ENCODE measurements at regions not wholly inside any gene's neighbourhood (a gene's known extent, or its start where the extent isn't known, plus 50 kb on each side); places are given as distances from the start of the nearest gene placed in this dataset.

DNA sequence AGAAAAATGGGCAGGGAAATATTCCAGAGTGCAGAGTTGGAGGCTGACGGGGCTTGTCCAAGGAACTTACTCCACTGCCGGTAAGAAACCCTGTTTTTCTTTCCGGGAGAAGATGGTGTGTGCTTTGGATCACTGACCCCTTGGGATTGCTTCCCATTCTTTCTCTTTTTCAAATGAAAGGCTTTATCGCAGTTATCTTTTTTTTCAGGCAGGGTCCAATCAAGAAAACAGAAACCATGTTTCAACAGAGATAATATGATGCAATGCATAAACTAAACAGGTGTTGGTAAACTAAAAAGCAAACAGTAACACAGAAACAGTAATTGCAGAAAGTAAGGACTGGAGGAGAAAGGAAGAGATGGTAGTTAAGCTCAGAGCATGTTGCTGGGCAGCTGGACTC lies 145.1 kb downstream of the LYPLAL1 start:
- DNase-seq (ENCODE audit: low read depth, low spot score), result no peak

DNA sequence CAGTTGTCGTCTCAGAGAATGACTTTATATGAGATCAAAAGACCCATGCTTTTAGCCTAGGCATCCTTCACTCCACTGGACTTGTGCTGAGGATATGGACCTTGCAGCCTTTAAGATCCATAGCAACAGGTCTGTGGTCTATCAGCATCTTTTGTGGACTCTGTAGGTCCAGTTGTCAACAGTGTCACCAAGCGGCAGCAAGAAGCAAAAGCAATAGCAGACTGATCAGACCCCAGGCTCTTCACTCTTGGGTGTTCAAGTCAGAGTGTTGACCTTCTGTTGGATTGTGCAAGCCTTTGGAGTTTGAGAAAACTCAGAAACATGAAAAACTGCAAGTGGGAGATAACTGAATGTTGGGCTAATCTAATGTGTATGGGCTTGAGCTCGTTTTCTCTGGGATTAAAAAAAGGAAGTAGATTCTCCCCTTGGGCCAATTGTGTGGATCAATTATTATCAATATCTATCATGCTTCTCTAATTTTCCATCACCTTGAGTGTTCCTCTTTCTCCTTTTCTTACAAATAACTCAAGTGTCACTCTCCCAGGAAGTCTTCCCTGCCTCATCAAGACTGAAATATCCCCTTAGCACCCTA lies 144.2 kb downstream of the LYPLAL1 start:
- DNase-seq (ENCODE audit: low read depth, low spot score), result no peak

DNA sequence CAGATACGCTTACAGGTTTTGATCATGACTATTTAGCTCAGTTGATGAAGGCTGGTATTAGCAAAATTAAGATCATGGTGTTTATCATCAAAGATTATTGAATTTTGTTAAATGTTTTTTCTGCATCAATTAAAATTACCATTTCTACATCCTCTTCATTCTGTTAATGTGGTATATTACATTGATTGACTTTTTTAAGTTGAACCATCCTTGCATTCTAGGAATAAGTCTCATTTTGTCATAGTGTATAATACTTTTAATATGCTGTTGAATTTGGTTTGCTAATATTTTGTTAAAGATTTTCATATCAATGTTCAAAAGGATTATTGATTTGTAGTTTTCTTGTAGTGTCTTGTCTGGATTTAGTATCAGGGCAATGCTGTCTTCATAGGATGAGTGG lies 142.4 kb downstream of the LYPLAL1 start:
- no peak for DNase-seq (ENCODE audit: low read depth, low spot score)

DNA sequence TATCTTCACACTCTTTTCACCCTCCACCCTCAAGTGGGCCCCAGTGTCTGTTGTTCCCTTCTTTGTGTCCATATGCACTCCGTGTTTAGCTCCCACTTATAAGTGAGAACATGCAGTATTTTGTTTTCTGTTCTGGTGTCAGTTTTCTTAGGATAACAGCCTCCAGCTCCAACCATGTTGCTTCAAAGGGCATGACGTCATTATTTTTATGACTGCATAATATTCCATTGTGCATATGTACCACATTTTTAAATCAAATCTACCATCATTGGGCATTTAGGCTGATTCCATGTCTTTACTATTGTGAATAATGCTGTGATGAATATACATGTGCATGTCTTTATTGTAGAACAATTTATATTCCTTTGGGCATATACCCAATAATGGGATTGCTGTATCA lies 140.3 kb downstream of the LYPLAL1 start:
- no peak for DNase-seq (ENCODE audit: low read depth, low spot score)

DNA sequence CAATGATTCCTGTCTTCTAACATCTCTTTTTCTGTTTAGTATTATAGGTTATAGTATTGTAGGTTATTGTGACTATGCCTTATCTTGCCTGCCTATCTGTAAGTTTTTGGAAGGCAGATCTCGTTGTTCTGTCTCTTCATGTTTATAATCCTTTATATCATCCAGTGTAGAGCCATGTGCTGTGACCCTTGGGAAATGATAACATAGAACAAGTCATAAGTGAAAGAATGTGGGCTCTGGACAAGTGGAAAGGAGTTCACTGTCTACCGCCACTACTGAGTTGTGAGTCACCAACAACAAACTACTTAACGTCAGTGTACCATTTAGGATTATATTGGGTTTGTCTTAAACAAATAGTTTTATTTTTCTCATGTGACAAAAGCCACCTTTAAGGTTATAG lies 139.3 kb downstream of the LYPLAL1 start:
- no peak for DNase-seq (ENCODE audit: low read depth, low spot score)

DNA sequence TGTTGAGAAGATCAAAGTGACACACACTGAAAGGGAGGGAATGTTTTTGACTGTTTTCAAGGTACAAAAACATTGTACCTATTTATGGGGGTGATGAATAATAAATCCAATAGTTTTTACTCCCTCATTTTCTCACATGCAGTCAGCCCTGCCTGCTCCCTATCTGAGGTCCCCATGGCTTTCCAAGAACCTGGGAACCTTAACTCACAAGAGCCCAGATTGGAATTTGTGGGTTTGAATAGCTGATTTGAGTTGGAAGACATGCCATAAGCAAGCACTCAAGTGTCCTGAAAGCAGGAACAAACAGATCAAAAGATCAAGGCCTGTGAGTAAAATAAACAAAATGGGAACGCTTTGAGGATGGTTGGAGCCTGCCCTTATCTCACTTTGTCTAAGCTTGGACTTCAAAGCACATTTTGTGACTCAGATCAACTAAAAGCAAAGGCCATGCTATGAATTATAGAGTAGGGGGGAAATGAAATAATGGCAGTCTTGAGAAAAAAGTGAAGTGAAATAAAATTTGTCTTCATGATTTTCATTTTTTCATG lies 136.6 kb downstream of the LYPLAL1 start:
- DNase-seq (ENCODE audit: low read depth, low spot score), result no peak

DNA sequence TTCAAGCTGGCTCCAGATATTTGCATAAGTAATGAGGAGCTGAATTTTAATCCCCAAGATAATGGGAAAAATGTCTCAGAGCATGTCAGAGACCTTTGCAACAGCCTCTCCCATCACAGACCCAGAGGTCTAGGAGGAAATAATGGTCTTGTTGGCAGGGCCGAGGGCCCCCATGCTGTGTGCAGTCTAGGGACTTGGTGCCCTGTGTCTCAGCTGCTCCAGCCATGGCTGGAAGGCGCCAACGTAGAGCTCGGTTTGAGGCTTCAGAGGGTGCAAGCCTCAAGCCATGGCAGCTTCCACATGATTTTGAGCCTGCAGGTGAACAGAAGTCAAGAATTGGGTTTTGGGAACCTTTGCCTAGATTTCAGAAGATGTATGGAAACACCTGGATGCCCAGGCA lies 134.7 kb downstream of the LYPLAL1 start:
- no peak for DNase-seq (ENCODE audit: low read depth, low spot score)

DNA sequence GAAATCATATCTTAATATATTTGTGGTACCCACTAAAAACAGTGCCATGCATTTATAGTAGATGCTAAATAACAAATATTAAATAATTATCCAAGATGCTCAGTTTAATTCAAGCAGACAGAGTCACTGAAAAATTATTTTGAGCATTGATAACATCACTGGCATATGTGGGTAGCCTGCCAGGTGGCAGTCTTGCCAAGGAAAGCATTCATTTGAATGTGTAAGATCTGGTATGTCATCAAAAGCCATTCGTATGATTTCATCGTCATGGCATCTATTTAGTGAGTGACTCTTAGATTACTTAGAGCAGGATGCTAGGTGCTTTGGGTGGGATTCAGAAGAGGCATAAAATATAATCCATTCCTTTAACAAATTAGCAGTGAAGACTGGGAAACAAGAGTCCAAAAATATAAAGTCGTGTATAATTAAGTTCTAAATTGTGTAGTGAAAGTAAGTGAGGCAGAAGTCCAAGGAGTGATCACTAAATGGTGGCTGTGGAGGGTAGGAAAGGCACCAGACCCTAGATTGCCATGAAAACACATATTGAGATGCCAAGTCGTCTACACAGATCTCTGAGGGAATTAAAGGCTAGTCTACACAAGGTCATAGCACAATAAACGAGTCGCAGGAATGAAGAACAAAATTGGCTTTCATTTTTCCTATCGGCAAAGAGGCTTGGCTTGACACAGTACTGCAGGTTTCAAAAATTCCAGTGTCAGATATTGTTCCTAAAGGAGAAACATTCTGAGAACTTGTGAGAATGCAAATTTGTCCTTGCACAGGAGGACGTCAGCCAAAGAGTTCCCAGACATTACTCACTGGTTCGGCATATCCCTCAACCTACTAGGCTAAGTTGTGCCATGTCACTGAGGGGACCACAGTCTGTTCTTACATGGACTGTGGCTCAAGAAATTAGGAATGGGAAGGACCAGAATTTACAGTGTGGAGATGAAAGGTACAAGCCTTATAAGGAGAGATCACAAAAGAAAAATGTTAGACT lies 130.8 kb downstream of the LYPLAL1 start:
- DNase-seq (ENCODE audit: low read depth, low spot score), result no peak

DNA sequence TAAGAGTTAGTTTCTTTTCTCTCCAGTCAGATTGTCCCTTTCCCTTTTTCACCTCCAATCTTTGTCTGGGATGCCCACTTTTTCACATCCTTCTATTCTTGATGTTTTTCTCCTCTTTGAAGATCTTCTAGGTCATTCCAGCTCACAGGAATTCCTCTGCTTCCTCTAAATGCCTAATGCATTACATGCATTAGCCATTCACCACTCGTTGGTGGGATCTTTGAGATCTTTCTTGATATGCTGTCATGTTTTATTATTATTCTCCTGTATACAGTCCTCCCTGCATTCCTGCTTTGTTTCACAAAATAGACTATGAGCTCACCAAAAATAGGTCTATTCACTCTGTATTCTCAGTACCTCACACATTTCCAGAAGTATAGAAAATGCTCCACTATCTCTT lies 129.0 kb downstream of the LYPLAL1 start:
- DNase-seq (ENCODE audit: low read depth, low spot score), result no peak

DNA sequence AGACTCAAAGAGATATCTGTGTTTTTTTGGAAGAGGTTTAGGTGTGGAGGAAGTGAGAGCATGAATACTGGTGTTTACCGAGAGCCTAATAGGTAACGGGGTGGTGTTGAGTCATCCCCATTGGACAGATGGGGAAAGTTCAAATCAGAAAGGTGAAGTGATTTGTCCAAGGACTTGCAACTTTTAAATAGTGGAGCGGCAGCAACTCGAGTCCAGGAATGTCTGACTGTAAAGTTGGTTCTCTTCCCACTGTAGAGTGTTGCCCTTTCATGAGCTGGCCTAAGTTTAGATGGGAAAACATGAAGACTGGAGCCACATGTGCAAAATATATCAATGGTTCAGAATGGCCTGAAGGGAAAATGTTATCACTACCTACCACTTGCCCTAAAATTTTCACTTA lies 125.7 kb downstream of the LYPLAL1 start:
- no peak for DNase-seq (ENCODE audit: low read depth, low spot score)

DNA sequence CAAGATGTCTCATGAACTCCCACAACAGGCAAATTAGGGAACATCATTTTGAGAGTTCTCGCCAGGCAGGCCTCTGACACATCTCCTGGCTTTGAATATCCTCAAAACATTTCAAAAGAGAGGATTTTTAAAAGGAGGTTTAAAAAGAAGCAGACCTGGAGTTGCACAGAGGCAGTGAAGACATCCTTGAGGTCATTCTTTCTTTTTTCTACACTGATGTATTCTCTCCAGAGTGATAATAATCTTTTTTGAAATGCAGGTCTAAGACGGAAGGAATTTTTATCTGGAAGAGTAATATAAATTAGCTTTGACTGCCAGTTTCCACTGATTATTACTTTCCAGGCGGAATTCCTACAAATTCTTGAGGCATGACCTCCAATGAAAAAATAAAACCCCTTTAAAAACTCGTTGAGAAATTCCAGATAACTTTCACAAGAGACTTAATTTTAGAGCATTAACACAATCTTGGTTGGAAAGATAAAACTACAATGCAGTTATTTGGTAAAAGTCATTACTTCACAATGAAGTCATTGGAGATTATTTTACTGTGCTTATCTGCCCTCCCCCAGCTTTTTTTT lies 125.0 kb downstream of the LYPLAL1 start:
- no peak for DNase-seq (ENCODE audit: low read depth, low spot score)

DNA sequence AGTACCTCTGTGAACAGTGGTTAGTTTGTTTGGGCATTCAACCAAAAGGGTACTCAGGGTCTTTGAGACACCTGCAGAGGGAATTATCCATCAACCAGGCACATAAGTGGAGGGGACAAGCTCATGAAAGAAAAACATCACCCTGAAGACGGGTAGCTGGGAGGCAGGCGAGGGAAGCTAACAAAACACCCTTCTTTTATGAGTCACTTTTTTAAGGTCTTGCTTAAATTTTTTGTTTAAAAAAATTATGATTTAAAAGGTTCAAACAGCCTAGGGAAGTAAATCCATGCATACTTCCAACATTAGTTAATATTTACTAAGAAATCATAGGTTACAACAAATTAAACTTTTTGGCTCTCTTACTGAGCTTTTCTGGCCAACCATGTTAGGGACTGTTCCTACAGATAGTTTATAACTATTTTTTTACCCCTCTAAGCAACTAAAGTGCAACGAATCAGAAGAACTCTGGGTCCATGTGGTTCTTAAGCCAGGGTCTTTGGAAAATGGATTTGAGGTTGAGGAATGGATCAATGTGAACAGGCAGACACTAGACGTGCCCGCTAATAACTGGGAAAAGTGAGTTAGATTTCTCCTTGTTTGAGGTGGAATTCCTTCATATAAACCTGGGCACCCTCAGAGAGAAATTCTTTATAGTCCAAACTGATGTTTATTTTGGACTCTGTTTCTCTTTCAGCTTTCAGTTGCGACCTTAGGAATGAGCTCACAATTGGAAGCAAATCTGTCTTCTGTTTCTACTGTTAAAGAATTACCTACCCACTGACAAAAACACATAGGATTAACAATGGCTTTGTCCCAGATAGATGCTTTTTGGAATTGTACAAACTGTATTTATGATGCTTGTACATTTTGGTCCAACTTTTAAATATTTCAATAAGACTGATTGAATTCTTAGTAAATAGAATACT lies 123.0 kb downstream of the LYPLAL1 start:
- DNase-seq (ENCODE audit: low read depth, low spot score), result no peak

DNA sequence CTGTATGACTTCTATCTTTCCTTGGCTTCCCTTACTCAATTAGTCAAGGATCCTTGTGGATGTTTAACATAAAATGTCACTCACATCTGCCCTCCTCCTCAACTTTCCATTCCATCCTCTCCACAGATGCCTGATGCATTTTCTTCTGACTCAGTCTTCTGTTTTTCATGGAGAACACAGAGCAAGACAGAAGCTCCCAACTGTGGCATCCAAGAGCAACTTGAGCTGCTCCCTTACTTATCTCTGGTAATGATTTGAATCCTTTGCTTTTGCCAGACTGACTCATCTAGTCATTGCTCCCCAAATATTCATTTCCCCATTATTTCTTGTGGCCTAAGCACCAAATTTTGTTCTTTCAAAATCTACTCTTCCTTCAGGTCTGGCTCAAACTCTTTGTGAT lies 120.6 kb downstream of the LYPLAL1 start:
- DNase-seq (ENCODE audit: low read depth, low spot score), result no peak

DNA sequence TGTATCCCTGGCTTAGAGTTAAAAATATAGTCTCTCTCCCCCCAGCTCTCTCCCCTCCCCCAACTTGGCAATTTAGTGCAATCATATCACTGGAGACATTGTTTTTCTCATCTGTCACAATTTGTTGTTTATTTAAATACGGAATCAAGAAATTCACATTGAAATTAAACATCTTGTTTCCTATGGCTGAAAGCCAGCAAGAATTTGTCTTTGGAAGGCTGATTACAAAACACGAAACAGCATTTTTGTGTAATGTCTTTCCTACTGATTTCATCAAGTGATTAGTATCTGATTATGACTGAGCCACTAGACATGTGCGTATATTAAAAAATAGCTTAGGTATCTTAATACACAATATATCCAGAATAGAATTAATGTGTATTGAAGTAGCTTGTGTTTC lies 119.7 kb downstream of the LYPLAL1 start:
- no peak for DNase-seq (ENCODE audit: low read depth, low spot score)

DNA sequence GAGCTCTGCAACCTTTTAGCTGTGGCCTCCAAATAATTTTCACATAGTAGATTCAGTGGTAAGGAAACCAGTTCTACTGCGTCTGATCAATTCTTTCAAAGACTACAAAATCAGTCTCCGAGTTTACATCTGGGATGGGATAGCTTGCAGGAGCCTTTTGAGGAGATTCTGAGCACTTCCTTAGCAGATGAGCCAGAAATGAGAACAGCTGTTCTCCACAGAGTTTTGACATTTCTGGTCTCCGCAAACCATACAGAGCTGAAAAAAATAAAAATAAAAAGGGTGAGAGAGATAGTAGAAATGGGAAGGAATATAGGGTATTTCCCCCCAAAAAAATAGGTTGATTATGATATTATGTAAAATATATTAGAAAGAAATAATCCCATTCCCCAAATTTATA lies 119.3 kb downstream of the LYPLAL1 start:
- no peak for DNase-seq (ENCODE audit: low read depth, low spot score)

DNA sequence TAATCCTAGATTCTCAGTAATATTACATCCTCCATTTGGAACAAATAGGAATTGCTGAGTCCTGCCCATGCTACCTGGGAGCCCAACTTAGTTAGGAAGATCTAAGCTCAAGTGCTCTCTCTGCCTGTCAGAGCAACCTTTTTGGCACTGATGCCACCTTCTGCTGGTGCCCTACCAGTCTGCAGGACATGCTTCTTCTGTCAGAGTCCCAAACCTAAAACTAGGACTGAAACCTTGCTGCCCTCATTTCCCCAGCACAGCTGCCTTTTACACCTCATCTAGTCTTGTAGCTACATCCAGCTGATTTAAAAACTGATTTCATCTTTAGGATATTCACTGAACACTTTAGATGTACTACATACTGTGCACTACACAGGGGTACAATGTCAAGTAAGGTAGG lies 118.7 kb downstream of the LYPLAL1 start:
- DNase-seq (ENCODE audit: low read depth, low spot score), result no peak

DNA sequence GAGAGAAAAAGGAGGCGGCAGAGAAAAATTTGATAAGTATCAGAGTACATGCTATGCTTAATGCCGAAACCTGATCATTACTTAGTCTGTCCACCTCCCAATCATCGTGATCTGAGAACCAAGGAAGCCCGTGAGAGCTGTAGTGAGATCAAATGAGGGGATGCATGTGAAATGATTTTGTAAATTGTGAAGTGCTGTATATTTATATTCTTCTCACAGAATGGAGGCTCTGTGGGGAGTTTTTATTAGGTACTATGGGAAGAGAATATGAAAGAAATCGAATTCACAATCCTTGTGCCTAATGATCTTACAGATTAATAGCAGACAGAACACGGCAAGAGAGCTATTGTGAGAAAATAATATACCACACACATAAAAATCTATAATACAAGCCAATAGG lies 115.5 kb downstream of the LYPLAL1 start:
- DNase-seq (ENCODE audit: low read depth, low spot score), result no peak

DNA sequence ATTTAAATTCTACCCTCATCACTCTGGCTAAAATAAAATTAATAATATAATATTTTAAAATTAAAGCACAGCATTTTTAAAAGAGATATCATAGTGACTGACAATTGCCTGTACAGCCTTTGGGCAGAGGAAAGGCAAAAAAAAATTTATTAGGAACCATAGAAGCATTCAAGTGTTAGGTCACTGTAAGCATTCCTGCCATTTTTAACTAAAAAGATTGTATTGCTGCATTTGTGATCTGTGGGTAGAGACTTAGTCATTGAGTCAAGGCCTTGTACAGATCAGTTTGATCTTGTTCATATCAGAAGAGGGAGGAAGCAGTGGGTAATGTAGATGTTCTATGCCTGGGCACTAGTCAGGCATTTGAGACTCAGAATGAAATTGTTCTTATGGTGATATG lies 109.9 kb downstream of the LYPLAL1 start:
- DNase-seq (ENCODE audit: low read depth, low spot score), result no peak

DNA sequence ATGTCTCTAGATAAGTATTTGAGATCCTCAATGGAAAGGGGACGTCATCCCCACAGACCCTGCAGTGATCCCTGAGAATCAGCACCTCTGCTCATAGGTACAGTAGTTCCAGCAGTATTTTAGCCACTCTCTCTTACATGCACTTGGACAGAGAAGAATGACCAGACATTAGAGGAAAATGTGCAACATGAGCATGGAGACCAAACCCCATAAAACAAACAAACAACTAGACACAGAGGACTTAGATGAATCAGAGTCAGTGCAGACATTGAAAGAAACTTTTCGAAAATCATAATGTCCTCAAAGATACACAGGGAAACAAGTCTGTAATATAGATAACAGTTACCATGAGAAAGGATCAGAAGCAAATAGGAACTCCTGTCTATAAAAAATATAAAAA lies 108.2 kb downstream of the LYPLAL1 start:
- DNase-seq (ENCODE audit: low read depth, low spot score), result no peak

DNA sequence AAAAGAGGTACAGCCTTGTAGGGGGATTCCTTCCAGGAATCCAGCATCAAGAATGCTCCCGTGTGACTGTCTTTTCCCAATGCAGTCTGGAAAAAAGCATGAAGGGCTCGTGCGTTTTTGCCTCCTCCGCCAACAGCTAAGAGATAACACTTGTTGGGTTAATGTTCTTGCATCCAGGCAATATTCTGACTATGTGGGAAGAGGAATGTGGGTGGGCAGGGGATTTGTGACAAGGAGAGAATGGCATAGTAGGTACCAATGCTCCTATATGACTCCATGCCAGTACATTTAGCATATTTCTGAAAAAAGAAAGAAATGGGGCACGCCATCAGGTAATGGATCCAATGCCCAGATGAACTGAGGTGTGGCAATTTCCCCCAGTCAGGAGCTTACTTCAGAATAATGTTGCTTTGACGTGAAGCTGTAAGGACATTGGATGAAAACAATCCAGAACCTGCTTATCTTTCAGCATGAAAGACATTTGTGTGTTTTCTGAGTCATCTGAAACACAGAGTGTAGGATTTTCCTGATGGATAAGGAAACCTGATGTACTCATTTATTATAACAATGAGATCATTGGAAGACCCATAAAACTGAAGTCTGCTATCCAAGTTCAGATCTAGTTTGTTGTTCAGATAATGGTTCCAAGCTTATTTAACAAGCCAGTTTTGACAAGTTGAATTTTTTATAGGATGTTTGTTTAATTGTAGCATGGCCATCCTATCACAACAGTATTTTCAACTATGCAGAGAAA lies 105.5 kb downstream of the LYPLAL1 start:
- no peak for DNase-seq (ENCODE audit: low read depth, low spot score)

DNA sequence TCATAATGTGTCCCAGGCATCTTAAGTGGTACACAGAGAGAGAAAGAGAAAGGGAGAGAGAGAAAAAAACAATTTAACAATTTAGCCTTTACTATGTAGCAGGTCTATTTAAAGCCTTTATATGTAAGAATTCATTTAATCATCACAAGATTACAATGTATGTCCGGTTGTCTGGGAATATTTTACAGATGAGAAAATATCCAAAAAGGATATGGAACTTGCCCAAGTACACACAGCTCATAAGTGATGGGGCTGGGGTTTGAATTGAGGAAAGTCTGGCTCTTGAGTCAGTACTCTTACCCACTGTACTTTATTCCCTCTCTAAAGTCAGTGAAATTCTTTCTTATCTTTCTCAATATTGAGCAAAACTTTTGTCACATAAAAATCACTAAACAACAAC lies 104.6 kb downstream of the LYPLAL1 start:
- no peak for DNase-seq (ENCODE audit: low read depth, low spot score)
